ENCODE measurements at regions not wholly inside any gene's neighbourhood (a gene's known extent, or its start where the extent isn't known, plus 50 kb on each side); places are given as distances from the start of the nearest gene placed in this dataset.

- TF ChIP-seq, protein P1, sequence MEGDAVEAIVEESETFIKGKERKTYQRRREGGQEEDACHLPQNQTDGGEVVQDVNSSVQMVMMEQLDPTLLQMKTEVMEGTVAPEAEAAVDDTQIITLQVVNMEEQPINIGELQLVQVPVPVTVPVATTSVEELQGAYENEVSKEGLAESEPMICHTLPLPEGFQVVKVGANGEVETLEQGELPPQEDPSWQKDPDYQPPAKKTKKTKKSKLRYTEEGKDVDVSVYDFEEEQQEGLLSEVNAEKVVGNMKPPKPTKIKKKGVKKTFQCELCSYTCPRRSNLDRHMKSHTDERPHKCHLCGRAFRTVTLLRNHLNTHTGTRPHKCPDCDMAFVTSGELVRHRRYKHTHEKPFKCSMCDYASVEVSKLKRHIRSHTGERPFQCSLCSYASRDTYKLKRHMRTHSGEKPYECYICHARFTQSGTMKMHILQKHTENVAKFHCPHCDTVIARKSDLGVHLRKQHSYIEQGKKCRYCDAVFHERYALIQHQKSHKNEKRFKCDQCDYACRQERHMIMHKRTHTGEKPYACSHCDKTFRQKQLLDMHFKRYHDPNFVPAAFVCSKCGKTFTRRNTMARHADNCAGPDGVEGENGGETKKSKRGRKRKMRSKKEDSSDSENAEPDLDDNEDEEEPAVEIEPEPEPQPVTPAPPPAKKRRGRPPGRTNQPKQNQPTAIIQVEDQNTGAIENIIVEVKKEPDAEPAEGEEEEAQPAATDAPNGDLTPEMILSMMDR (IDR thresholded peaks at IDR 0.05): no peak
- TF ChIP-seq POLR2A (IDR thresholded peaks at IDR 0.05): no peak
Measured at GRCh38 chr14:34235643-34236300, 226.3 kb downstream of the SPTSSA start.

All from Peyer's patch (tissue), 4 donors.